HEK293T (cell line): ENCODE measurements at regions not wholly inside any gene's neighbourhood (a gene's known extent, or its start where the extent isn't known, plus 50 kb on each side); places are given as distances from the start of the nearest gene placed in this dataset.

ENCODE experiments used
- BHLHE40 ChIP-seq: fragments of 450-650 bp; IDR thresholded peaks from 2 replicates; pipeline ENCODE4 v1.6.1; 2016; ENCODE audit warnings: mild to moderate bottlenecking, moderate library complexity, borderline replicate concordance
- FOXM1 ChIP-seq: fragments of 450-650 bp; IDR thresholded peaks from 2 replicates; pipeline ENCODE4 v1.6.1; 2017; ENCODE audit warnings: mild to moderate bottlenecking, borderline replicate concordance
- HDGF ChIP-seq: fragments of 450-650 bp; IDR thresholded peaks from 2 replicates; pipeline ENCODE4 v1.6.1; 2017; ENCODE audit warnings: antibody characterized with exemption, borderline replicate concordance
- SUZ12 ChIP-seq: fragments of 450-650 bp; IDR thresholded peaks from 2 replicates; pipeline ENCODE4 v1.6.1; 2016; ENCODE audit warnings: mild to moderate bottlenecking

- TF ChIP-seq HDGF (no peak), FOXM1 (no peak), SUZ12 (no peak), BHLHE40 (no peak)
Observed at GRCh38 chr6:37078814-37079213, 73.4 kb downstream of the FGD2 start.
